Neural cell (in vitro differentiated cells): ENCODE measurements at regions not wholly inside any gene's neighbourhood (a gene's known extent, or its start where the extent isn't known, plus 50 kb on each side); places are given as distances from the start of the nearest gene placed in this dataset.

Experiments used
- H2AFZ ChIP-seq: fragments of 200-600, 300-800 bp; sonication (generic), shearing (Covaris generic); 2 replicates; pipeline ENCODE4 v1.6.0; 2014; ENCODE audit warnings: low read depth, mild to moderate bottlenecking, antibody characterized with exemption, low read length, moderate library complexity
- H3F3A ChIP-seq: fragments of 200-600 bp; shearing (Covaris generic); 2 replicates; pipeline ENCODE4 v1.6.1; 2016; ENCODE audit warnings: mild to moderate bottlenecking, moderate library complexity, mixed read lengths, antibody characterized with exemption, low read length; ENCODE audit not compliant: insufficient read depth, poor library complexity, severe bottlenecking
- H3K27ac ChIP-seq: fragments of 200-600, 300-800 bp; sonication (generic), shearing (Covaris generic); 2 replicates; pipeline ENCODE4 v1.5.1; 2014; ENCODE audit warnings: mild to moderate bottlenecking, low read length, moderate library complexity
- H3K27me3 ChIP-seq: fragments of 300-800, 200-600 bp; sonication (generic), shearing (Covaris generic); 2 replicates; pipeline ENCODE4 v1.6.0; 2014; ENCODE audit warnings: mild to moderate bottlenecking, low read depth, low read length, moderate library complexity; ENCODE audit not compliant: insufficient read depth
- H3K36me3 ChIP-seq: fragments of 300-800, 200-600 bp; sonication (generic), shearing (Covaris generic); 2 replicates; pipeline ENCODE4 v1.5.1; 2014; ENCODE audit warnings: mild to moderate bottlenecking, antibody characterized with exemption, low read length, moderate library complexity; ENCODE audit not compliant: insufficient read depth
- H3K4me2 ChIP-seq: fragments of 300-800, 200-600 bp; sonication (generic), shearing (Covaris generic); 2 replicates; pipeline ENCODE4 v1.6.0; 2014; ENCODE audit warnings: mild to moderate bottlenecking, low read length
- H3K4me3 ChIP-seq: fragments of 300-800, 200-600 bp; sonication (generic), shearing (Covaris generic); 2 replicates; pipeline ENCODE4 v1.5.1; 2014; ENCODE audit warnings: mild to moderate bottlenecking, low read length, moderate library complexity
- H3K79me2 ChIP-seq: fragments of 200-600 bp; shearing (Covaris generic); replicated peaks from 2 replicates; pipeline ENCODE4 v1.6.0; 2014; ENCODE audit warnings: mild to moderate bottlenecking, low read length, moderate library complexity; ENCODE audit not compliant: insufficient read depth
- H3K9ac ChIP-seq: fragments of 300-800, 200-600 bp; sonication (generic), shearing (Covaris generic); 2 replicates; pipeline ENCODE4 v1.6.1; 2016; ENCODE audit warnings: mild to moderate bottlenecking, low read length, mixed read lengths
- H3K9me2 ChIP-seq: fragments of 200-600 bp; shearing (Covaris generic); 2 replicates; pipeline ENCODE4 v1.6.1; 2016; ENCODE audit warnings: mild to moderate bottlenecking, low read length, mixed read lengths; ENCODE audit not compliant: insufficient read depth
- H3K9me3 ChIP-seq: fragments of 200-600, 300-800 bp; sonication (generic), shearing (Covaris generic); 2 replicates; pipeline ENCODE4 v1.6.1; 2016; ENCODE audit warnings: mild to moderate bottlenecking, mixed run types, low read length, moderate library complexity, mixed read lengths
- H4K20me1 ChIP-seq: fragments of 200-600 bp; shearing (Covaris generic); 2 replicates; pipeline ENCODE4 v1.6.1; 2016; ENCODE audit warnings: mild to moderate bottlenecking, mixed run types; ENCODE audit not compliant: insufficient read depth
- EP300 ChIP-seq: fragments of 450-650 bp; conservative IDR thresholded peaks from 2 replicates; pipeline ENCODE4 v1.6.1; 2014; ENCODE audit warnings: antibody characterized with exemption, mild to moderate bottlenecking, moderate library complexity; ENCODE audit not compliant: poor library complexity, severe bottlenecking
- EZH2 ChIP-seq: fragments of 200-600, 300-800 bp; shearing (Covaris generic), sonication (generic); IDR thresholded peaks from 2 replicates; pipeline ENCODE4 v1.6.1; 2014; ENCODE audit warnings: antibody characterized with exemption, low read length, borderline replicate concordance, mild to moderate bottlenecking; ENCODE audit not compliant: insufficient read depth, poor library complexity, severe bottlenecking
- MXI1 ChIP-seq: fragments of 450-650 bp; conservative IDR thresholded peaks from 2 replicates; pipeline ENCODE4 v1.6.1; 2014; ENCODE audit warnings: antibody characterized with exemption, mild to moderate bottlenecking; ENCODE audit not compliant: poor library complexity, severe bottlenecking
- POLR2AphosphoS5 ChIP-seq: IDR thresholded peaks from 2 replicates; pipeline ENCODE4 v1.6.1; 2012
- RAD21 ChIP-seq: fragments of 450-650 bp; conservative IDR thresholded peaks from 2 replicates; pipeline ENCODE4 v1.6.1; 2014; ENCODE audit warnings: antibody characterized with exemption, mild to moderate bottlenecking, moderate library complexity
- REST ChIP-seq: IDR thresholded peaks from 2 replicates; pipeline ENCODE4 v1.6.1; 2012; ENCODE audit warnings: borderline replicate concordance
- SMC3 ChIP-seq: fragments of 450-650 bp; conservative IDR thresholded peaks from 2 replicates; pipeline ENCODE4 v1.6.1; 2014; ENCODE audit warnings: antibody characterized with exemption, mild to moderate bottlenecking, moderate library complexity; ENCODE audit not compliant: poor library complexity
- TAF1 ChIP-seq: IDR thresholded peaks from 2 replicates; pipeline ENCODE4 v1.6.1; 2012; ENCODE audit warnings: low read depth
- TF ChIP-seq, protein P1 (sequence below): fragments of 450-650 bp; IDR thresholded peaks from 2 replicates; pipeline ENCODE4 v1.5.1; 2014; ENCODE audit warnings: antibody characterized with exemption, mild to moderate bottlenecking, moderate library complexity; ENCODE audit not compliant: poor library complexity, severe bottlenecking

DNA sequence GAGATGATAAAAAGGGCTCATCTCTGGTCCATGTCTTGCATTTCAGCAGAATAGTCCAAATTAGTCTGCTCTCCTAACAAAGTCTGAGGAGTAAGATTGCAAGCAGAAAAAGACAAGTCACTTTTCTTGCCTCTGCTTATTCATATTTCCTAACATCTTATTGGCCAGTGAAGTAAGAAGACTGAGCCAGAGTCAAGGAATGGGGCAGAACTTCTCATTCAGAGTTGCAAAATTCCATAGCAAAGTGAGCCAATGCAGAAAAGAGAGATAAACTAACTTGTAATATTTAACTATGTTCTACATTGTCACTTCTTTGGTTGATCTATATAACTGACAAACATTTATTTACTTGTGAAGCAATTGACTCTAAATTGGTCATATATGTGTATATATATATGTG lies 2304.0 kb downstream of the ARAP2 start:
- no peaks in the 10 kb centered on the region for H3K36me3 ChIP-seq
- H3K9me3 ChIP-seq: no peaks in the 10 kb centered on the region
- H3K79me2 ChIP-seq: no peaks in the 10 kb centered on the region
- H3K9ac ChIP-seq: no peak overlapping the region
- H3F3A ChIP-seq: no peaks in the 10 kb centered on the region
- no peak overlapping the region for H3K27ac ChIP-seq
- H3K27me3 ChIP-seq: no peaks in the 10 kb centered on the region
- H3K9me2 ChIP-seq: no peaks in the 10 kb centered on the region
- no peak overlapping the region for H3K4me2 ChIP-seq
- TF ChIP-seq SMC3: no peak
- no peak for TF ChIP-seq POLR2AphosphoS5
- no peak for TF ChIP-seq MXI1
- no peak for TF ChIP-seq TAF1
- TF ChIP-seq, protein P1, sequence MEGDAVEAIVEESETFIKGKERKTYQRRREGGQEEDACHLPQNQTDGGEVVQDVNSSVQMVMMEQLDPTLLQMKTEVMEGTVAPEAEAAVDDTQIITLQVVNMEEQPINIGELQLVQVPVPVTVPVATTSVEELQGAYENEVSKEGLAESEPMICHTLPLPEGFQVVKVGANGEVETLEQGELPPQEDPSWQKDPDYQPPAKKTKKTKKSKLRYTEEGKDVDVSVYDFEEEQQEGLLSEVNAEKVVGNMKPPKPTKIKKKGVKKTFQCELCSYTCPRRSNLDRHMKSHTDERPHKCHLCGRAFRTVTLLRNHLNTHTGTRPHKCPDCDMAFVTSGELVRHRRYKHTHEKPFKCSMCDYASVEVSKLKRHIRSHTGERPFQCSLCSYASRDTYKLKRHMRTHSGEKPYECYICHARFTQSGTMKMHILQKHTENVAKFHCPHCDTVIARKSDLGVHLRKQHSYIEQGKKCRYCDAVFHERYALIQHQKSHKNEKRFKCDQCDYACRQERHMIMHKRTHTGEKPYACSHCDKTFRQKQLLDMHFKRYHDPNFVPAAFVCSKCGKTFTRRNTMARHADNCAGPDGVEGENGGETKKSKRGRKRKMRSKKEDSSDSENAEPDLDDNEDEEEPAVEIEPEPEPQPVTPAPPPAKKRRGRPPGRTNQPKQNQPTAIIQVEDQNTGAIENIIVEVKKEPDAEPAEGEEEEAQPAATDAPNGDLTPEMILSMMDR: no peak
- no peak for TF ChIP-seq EZH2
- no peak for TF ChIP-seq RAD21
- TF ChIP-seq REST: no peak
- no peak overlapping the region for H2AFZ ChIP-seq
- no peaks in the 10 kb centered on the region for H4K20me1 ChIP-seq
- H3K4me3 ChIP-seq: no peak overlapping the region

DNA sequence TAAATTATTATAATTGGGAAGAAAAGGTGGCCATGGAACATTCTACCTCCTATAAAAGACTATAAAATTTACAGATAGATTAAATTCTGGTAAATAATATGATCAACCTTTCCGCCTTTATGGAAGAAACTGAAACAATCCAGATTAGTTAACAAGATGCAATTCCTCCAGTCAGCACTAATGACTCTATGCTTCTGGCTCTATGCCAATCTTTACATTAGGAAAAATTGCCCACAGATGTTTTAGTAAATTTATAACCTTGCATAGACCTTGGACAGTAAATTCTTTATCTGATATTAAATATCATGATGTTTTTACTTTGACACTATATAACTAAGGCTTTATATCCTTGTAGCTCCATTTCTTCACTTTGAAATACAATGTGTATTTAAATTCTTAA lies 2302.5 kb downstream of the ARAP2 start:
- Histone ChIP-seq H3F3A (no peaks in the 10 kb centered on the region), H3K36me3 (no peaks in the 10 kb centered on the region), H4K20me1 (no peaks in the 10 kb centered on the region), H3K27me3 (no peaks in the 10 kb centered on the region), H3K9ac (no peak overlapping the region), H3K9me3 (no peaks in the 10 kb centered on the region), H3K4me3 (no peak overlapping the region), H3K4me2 (no peak overlapping the region), H3K27ac (no peak overlapping the region), H2AFZ (no peak overlapping the region), H3K9me2 (no peaks in the 10 kb centered on the region), H3K79me2 (no peaks in the 10 kb centered on the region)
- TF ChIP-seq MXI1 (no peak), EP300 (no peak), RAD21 (no peak), TAF1 (no peak), REST (no peak), EZH2 (no peak), POLR2AphosphoS5 (no peak), SMC3 (no peak)
- TF ChIP-seq, protein P1: no peak
